ENCODE measurements at regions not wholly inside any gene's neighbourhood (a gene's known extent, or its start where the extent isn't known, plus 50 kb on each side); places are given as distances from the start of the nearest gene placed in this dataset.
A peak's percentile ranks its signal among the peaks of the same experiment; 100 is the strongest.

GRCh38 chr3:28114893-28115292 is 126.5 kb upstream of the CMC1 start (continued):
- peak; percentile 95 for TF ChIP-seq TFAP4 (IDR thresholded peaks at IDR 0.05; ENCODE audit: borderline replicate concordance, low read depth)
- peak; percentile 34 for TF ChIP-seq XRCC5 (optimal IDR thresholded peaks at IDR 0.05; ENCODE audit: low read length)
- TF ChIP-seq ZNF841 (CRISPR knock-in tag; IDR thresholded peaks at IDR 0.05; ENCODE audit: borderline replicate concordance) = no peak
- TF ChIP-seq NFKBIZ (CRISPR knock-in tag; IDR thresholded peaks at IDR 0.05) = peak; percentile 88
- TF ChIP-seq ATF7-NPFF (CRISPR knock-in tag; IDR thresholded peaks at IDR 0.05; ENCODE audit: low read depth) = no peak; the same call in 1 of the 2 replicates
- TF ChIP-seq KAT8 (CRISPR knock-in tag; IDR thresholded peaks at IDR 0.05) = peak; percentile 79
- no peak for TF ChIP-seq ELF4 (CRISPR knock-in tag; IDR thresholded peaks at IDR 0.05; ENCODE audit: borderline replicate concordance)
- no peak for TF ChIP-seq ZNF33A (CRISPR knock-in tag; IDR thresholded peaks at IDR 0.05; ENCODE audit: borderline replicate concordance)
- no peak for TF ChIP-seq ZNF552 (CRISPR knock-in tag; IDR thresholded peaks at IDR 0.05; ENCODE audit: borderline replicate concordance)
- peak; percentile 70 for TF ChIP-seq MNT (IDR thresholded peaks at IDR 0.05)
- TF ChIP-seq, protein P1, sequence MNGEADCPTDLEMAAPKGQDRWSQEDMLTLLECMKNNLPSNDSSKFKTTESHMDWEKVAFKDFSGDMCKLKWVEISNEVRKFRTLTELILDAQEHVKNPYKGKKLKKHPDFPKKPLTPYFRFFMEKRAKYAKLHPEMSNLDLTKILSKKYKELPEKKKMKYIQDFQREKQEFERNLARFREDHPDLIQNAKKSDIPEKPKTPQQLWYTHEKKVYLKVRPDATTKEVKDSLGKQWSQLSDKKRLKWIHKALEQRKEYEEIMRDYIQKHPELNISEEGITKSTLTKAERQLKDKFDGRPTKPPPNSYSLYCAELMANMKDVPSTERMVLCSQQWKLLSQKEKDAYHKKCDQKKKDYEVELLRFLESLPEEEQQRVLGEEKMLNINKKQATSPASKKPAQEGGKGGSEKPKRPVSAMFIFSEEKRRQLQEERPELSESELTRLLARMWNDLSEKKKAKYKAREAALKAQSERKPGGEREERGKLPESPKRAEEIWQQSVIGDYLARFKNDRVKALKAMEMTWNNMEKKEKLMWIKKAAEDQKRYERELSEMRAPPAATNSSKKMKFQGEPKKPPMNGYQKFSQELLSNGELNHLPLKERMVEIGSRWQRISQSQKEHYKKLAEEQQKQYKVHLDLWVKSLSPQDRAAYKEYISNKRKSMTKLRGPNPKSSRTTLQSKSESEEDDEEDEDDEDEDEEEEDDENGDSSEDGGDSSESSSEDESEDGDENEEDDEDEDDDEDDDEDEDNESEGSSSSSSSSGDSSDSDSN (CRISPR knock-in tag; IDR thresholded peaks at IDR 0.05) = 0 out of 2 replicates have a peak, but pooled peaks have one; percentile 26
- TF ChIP-seq ZSCAN9 (CRISPR knock-in tag; IDR thresholded peaks at IDR 0.05; ENCODE audit: borderline replicate concordance) = peak; percentile 57
- TF ChIP-seq YY1 (IDR thresholded peaks at IDR 0.05; ENCODE audit: insufficient read depth, insufficient replicate concordance, low read depth, low read length) = peak; percentile 14
- TF ChIP-seq STAT6 (CRISPR knock-in tag; IDR thresholded peaks at IDR 0.05; ENCODE audit: borderline replicate concordance) = 0 out of 2 replicates have a peak, but pooled peaks have one; percentile 60
- no peak for TF ChIP-seq PCBP2 (optimal IDR thresholded peaks at IDR 0.05; ENCODE audit: low read depth, low read length, poor library complexity, severe bottlenecking)
- TF ChIP-seq ZBTB37 (CRISPR knock-in tag; IDR thresholded peaks at IDR 0.05) = no peak
- peak; percentile 98 for TF ChIP-seq RARA (CRISPR knock-in tag; IDR thresholded peaks at IDR 0.05)
- no peak for TF ChIP-seq XBP1 (CRISPR knock-in tag; IDR thresholded peaks at IDR 0.05)
- peak; percentile 55; the same call in 1 of the 2 replicates for TF ChIP-seq ZNF362 (CRISPR knock-in tag; IDR thresholded peaks at IDR 0.05; ENCODE audit: borderline replicate concordance)
- no peak for TF ChIP-seq ZNF839 (CRISPR knock-in tag; IDR thresholded peaks at IDR 0.05; ENCODE audit: borderline replicate concordance)

Data from HepG2 (cell line).